Urinary bladder (tissue), 3 donors: ENCODE measurements at regions not wholly inside any gene's neighbourhood (a gene's known extent, or its start where the extent isn't known, plus 50 kb on each side); places are given as distances from the start of the nearest gene placed in this dataset.

Experiments
- DNase-seq: peaks from one replicate; pipeline ENCODE4 v3.0.0-alpha.2; 2015; ENCODE audit errors: extremely low spot score
- H3K27ac ChIP-seq: one replicate; pipeline ENCODE4 v1.5.1; 2013; ENCODE audit warnings: low read depth, mild to moderate bottlenecking, moderate library complexity
- H3K36me3 ChIP-seq: one replicate; pipeline ENCODE4 v1.6.1; 2013; ENCODE audit warnings: mild to moderate bottlenecking, moderate library complexity; ENCODE audit not compliant: insufficient read depth
- H3K4me1 ChIP-seq: one replicate; pipeline ENCODE4 v1.6.1; 2013; ENCODE audit warnings: mild to moderate bottlenecking, moderate library complexity; ENCODE audit not compliant: insufficient read depth
- H3K4me3 ChIP-seq: one replicate; pipeline ENCODE4 v1.5.1; 2013; ENCODE audit warnings: low read depth, low read length
- WGBS: extraction: QIAGEN DNeasy Blood & Tissue Kit; methylation state at CpG from one replicate; pipeline ENCODE4 v1.1.7; 2013; 5-methylcytosine and 5-hydroxymethylcytosine counted together
- donor health status: healthy with polysubstance abuse.
- donor health status: healthy.

GRCh38 chr2:56534321-56534720 is 350.5 kb downstream of the CCDC85A start:
- DNase-seq = no peak
- H3K27ac ChIP-seq = no peak overlapping the region
- H3K36me3 ChIP-seq = no peaks in the 10 kb centered on the region
- no peak overlapping the region for H3K4me3 ChIP-seq
- WGBS = 79% methylated on average over 2 of the region's 2 CpGs
- no peaks in the 10 kb centered on the region for H3K4me1 ChIP-seq

DNA sequence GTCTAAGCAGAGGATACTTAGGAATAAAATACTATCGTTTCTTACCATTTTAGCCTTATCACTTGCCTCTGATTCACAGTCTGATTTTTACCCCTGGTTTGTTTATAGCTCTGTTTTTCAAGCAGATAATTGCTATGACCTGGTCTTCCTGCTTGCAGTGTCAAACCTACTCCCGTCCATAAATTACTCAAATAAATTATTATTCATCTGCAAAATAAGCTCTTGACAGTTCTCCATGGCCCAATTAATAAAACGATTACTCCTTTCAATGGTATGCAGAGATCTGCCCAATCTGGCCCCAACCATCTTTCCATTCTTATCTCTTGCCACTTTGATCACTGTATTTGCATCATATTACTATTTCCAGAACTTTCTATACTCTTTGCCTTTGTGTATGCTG is 354.0 kb downstream of the CCDC85A start:
- no peak for DNase-seq
- no peaks in the 10 kb centered on the region for H3K4me1 ChIP-seq
- no peaks in the 10 kb centered on the region for H3K36me3 ChIP-seq
- no peak overlapping the region for H3K4me3 ChIP-seq
- 62% methylated on average over 3 of the region's 3 CpGs for WGBS
- H3K27ac ChIP-seq = no peak overlapping the region

GRCh38 chr2:56539618-56540017 is 355.8 kb downstream of the CCDC85A start:
- no peaks in the 10 kb centered on the region for H3K4me1 ChIP-seq
- no peaks in the 10 kb centered on the region for H3K36me3 ChIP-seq
- no peak for DNase-seq
- H3K27ac ChIP-seq = no peak overlapping the region
- 92% methylated on average over 2 of the region's 2 CpGs for WGBS
- no peak overlapping the region for H3K4me3 ChIP-seq

GRCh38 chr2:56540467-56540866 is 356.7 kb downstream of the CCDC85A start:
- H3K4me1 ChIP-seq = no peaks in the 10 kb centered on the region
- no peaks in the 10 kb centered on the region for H3K36me3 ChIP-seq
- DNase-seq = no peak
- no peak overlapping the region for H3K4me3 ChIP-seq
- no peak overlapping the region for H3K27ac ChIP-seq
- 31% methylated on average over 1 of the region's 1 CpG for WGBS

- Histone ChIP-seq H3K4me1 (no peaks in the 10 kb centered on the region), H3K27ac (no peak overlapping the region), H3K36me3 (no peaks in the 10 kb centered on the region), H3K4me3 (no peak overlapping the region)
- 48% methylated on average over 4 of the region's 4 CpGs for WGBS
- DNase-seq = no peak
Observed at GRCh38 chr2:56540916-56541315, 357.1 kb downstream of the CCDC85A start.

GRCh38 chr2:56542213-56542612 is 358.4 kb downstream of the CCDC85A start:
- no peak overlapping the region for H3K4me3 ChIP-seq
- no peaks in the 10 kb centered on the region for H3K36me3 ChIP-seq
- H3K4me1 ChIP-seq = no peaks in the 10 kb centered on the region
- H3K27ac ChIP-seq = no peak overlapping the region
- DNase-seq = no peak

DNA sequence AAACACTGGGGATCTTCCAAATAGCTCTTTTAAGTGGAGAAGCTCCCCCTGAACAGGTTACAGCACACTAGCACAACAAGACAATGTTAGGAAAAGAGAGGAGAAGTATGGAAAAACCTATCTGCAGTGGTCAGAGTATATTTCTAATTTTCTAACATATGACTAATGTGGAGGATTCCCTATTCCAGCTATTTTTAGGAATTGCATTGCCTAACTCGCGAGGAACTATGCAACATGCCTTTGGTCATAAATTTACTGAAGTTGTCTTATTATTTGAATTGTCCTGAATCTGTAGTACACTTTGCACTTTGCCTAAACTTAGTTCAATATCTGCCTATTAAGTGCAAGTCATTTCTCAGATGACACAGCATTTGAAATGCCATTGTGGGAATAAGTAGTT is 381.4 kb downstream of the CCDC85A start:
- no peaks in the 10 kb centered on the region for H3K36me3 ChIP-seq
- no peak overlapping the region for H3K4me3 ChIP-seq
- no peaks in the 10 kb centered on the region for H3K4me1 ChIP-seq
- 61% methylated on average over 2 of the region's 2 CpGs for WGBS
- no peak for DNase-seq
- no peak overlapping the region for H3K27ac ChIP-seq

GRCh38 chr2:56571074-56571473 is 387.3 kb downstream of the CCDC85A start:
- Histone ChIP-seq H3K4me3 (no peak overlapping the region), H3K4me1 (no peaks in the 10 kb centered on the region), H3K27ac (no peak overlapping the region), H3K36me3 (no peaks in the 10 kb centered on the region)
- 81% methylated on average over 3 of the region's 3 CpGs for WGBS
- no peak for DNase-seq

GRCh38 chr2:56576001-56576400 is 392.2 kb downstream of the CCDC85A start:
- Histone ChIP-seq H3K4me3 (no peak overlapping the region), H3K36me3 (no peaks in the 10 kb centered on the region), H3K4me1 (no peaks in the 10 kb centered on the region), H3K27ac (no peak overlapping the region)
- no peak for DNase-seq
- 84% methylated on average over 3 of the region's 3 CpGs for WGBS

DNA sequence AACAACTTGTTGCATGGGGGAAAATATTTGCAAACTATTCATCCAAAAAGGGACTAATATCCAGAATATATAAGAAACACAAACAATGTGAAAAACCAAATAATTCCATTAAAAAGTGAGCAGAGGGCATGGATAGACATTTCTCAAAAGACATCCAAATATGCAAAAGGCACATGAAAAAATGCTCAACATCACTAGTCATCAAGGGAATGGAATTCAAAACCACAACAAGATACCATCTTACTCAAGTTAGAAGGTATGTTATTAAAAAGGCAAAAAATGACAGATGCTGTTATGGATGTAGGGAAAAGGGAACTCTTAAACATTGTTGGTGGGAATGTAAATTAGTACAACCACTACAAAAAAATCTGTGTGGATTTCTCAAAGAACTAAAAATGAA is 396.5 kb downstream of the CCDC85A start:
- Histone ChIP-seq H3K4me3 (no peak overlapping the region), H3K27ac (no peak overlapping the region), H3K4me1 (no peaks in the 10 kb centered on the region), H3K36me3 (no peaks in the 10 kb centered on the region)
- DNase-seq = no peak

GRCh38 chr2:56582570-56582969 is 398.8 kb downstream of the CCDC85A start:
- WGBS = 75% methylated on average over 1 of the region's 1 CpG
- Histone ChIP-seq H3K4me3 (no peak overlapping the region), H3K27ac (no peak overlapping the region), H3K36me3 (no peaks in the 10 kb centered on the region), H3K4me1 (no peaks in the 10 kb centered on the region)
- no peak for DNase-seq

DNA sequence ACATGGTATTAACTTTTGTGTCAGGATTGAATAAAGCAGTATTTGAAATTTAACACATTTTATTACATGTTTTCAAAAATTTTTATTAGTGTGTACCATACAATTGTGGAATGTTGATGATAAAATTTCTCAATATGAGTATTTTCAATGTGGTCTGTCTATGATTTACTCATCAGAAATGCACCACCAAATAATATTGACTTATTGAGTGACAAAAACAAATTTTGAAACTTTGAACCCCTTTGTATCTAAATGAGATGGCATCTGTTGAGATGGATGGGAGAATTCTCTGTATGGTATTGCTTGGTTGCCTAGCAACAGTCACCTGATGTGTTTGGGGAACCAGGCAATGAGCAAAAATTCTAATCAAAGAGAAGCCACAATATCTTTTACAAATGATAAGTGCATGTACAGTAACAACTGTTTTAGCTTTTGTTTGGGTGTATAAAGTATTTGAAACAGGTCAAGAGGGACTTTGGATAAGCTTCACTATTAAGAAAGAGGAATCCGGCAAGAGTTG is 400.1 kb downstream of the CCDC85A start:
- Histone ChIP-seq H3K36me3 (no peaks in the 10 kb centered on the region), H3K4me1 (no peaks in the 10 kb centered on the region), H3K27ac (no peak overlapping the region), H3K4me3 (no peak overlapping the region)
- WGBS = 86% methylated on average over 1 of the region's 1 CpG
- no peak for DNase-seq

GRCh38 chr2:56587456-56587855 is 403.7 kb downstream of the CCDC85A start:
- no peak for DNase-seq
- no peaks in the 10 kb centered on the region for H3K36me3 ChIP-seq
- no peaks in the 10 kb centered on the region for H3K4me1 ChIP-seq
- no peak overlapping the region for H3K4me3 ChIP-seq
- 44% methylated on average over 1 of the region's 1 CpG for WGBS
- no peak overlapping the region for H3K27ac ChIP-seq

DNA sequence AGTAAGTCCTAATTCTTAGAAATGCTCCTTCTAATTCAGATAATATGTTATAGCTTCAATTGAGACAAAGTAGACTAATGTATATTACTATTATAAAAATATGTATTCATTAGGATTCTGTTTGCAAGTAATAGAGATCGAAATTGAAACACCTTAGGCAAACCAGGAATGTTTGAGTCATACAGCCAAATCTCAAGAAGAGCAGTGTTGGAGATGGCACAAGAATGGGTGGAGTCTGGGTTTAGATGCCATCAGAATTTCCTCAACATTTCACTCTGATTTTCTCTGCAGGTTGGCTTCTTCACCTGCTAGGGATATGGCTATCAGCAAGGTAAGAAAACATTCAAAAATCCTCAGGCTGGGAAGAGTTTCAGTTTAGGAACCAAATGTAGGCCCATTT is 405.4 kb downstream of the CCDC85A start:
- no peak for DNase-seq
- H3K36me3 ChIP-seq = no peaks in the 10 kb centered on the region
- 89% methylated on average over 1 of the region's 1 CpG for whole genome bisulfite sequencing
- H3K4me3 ChIP-seq = no peak overlapping the region
- no peaks in the 10 kb centered on the region for H3K4me1 ChIP-seq
- no peak overlapping the region for H3K27ac ChIP-seq

- Histone ChIP-seq H3K4me3 (no peak overlapping the region), H3K4me1 (no peaks in the 10 kb centered on the region), H3K36me3 (no peaks in the 10 kb centered on the region), H3K27ac (no peak overlapping the region)
- no peak for DNase-seq
Observed at GRCh38 chr2:56589835-56590234, 406.0 kb downstream of the CCDC85A start.
